ENCODE measurements at regions not wholly inside any gene's neighbourhood (a gene's known extent, or its start where the extent isn't known, plus 50 kb on each side); places are given as distances from the start of the nearest gene placed in this dataset.

- no peak for TF ChIP-seq POLR2A (IDR thresholded peaks at IDR 0.05; ENCODE audit: low read length)
- TF ChIP-seq GATA1 (IDR thresholded peaks at IDR 0.05; ENCODE audit: low read depth, low read length), result no peak
Observed at GRCh38 chr4:26029568-26030131, 115.6 kb downstream of the SMIM20 start.

All from erythroblast (primary cell).